Activated CD8-positive, alpha-beta memory T cell treated with anti-CD3 and anti-CD28 coated beads for 48 hours (primary cell): ENCODE measurements at regions not wholly inside any gene's neighbourhood (a gene's known extent, or its start where the extent isn't known, plus 50 kb on each side); places are given as distances from the start of the nearest gene placed in this dataset.

Experiments
- DNase-seq, 3 experiments: peaks; one replicate each; pipeline ENCODE4 v3.0.0-alpha.2; 2020; ENCODE audit warnings: low read depth in 2 of 3, low spot score in 2 of 3

DNA sequence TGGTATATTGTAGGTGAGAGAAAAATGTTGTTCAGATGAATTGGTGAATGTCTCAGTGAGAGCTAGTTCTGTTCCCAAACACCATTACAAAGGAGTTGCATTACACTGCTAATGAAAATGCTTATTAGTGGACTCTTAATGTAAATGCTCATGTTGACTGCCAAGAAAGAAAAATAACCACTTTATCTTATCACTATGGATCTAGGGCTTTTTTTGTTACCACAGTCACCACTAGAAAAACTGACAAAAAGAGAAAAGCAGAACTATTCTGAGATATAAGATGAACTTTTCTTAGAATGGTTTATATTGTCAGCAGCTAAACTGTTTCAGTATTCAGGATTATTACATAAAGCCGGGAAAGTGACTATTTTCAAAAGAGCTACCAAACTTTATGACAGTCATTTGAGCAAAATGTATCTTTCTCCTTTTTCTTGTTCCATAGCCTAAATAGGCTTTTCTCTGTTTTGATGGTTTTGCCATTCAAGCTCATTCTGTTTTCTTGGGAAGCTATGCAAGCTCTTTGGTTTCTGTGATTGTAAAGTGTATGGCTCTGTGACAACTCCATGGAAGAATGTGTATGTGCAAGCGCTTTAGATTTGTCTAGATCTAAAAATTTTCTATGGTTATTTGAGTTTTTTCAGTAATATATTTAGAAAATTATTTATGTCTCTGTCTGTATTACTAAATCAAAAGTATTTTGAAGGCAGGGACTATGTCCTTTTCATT, 64.2 kb upstream of the DPH5 start:
- DNase-seq, result no peak

- DNase-seq, result no peak
Measured at GRCh38 chr1:101088431-101088830, 62.8 kb upstream of the DPH5 start.

- DNase-seq, result no peak
Measured at GRCh38 chr1:101086783-101087182, 61.2 kb upstream of the DPH5 start.

- peak in 1 of 3 experiments; percentile 25 for DNase-seq
Measured at GRCh38 chr1:101081496-101082488, 56.2 kb upstream of the DPH5 start.

- no peak for DNase-seq
Measured at GRCh38 chr1:101080859-101081258, 55.3 kb upstream of the DPH5 start.

DNA sequence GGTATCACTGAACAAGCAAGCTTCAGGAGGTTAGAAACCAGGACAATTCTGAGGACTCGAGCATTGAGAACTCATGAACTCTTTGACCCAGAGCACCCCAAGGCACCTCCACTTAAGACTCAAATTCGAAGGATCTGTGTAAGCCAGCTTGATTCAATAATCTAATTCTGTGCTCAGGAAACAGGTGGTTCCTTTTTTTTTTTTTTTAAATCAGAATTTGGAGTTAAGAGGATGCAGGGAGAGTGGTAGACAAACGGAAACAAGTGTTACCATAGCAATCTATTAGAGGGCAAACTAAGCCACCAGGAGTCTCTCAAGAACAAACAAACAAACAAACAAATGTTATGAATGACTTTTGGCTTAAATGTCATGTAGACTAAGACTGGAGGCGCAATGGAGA, 53.8 kb upstream of the DPH5 start:
- no peak for DNase-seq

- DNase-seq, result no peak
Measured at GRCh38 chr1:101077849-101078248, 52.3 kb upstream of the DPH5 start.

DNA sequence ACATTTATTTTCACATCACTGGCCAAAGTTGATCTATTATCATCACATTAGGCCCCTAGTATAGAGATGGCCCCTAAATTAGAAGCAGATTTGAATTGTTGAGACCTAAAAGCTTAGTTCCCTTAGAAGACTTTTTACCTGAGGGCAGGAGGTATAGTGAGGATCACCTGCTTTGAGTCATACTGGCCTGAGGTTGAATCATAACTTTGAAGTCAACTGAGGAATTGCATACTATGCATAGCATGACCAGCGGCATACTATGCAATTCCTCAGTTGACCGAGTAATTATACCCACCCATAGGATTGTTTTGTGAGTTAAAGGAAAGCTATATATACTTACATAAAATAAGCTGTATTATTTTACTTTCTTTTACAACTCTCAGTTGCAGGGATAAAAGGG, 50.3 kb upstream of the DPH5 start:
- DNase-seq, result no peak
